ENCODE measurements at regions not wholly inside any gene's neighbourhood (a gene's known extent, or its start where the extent isn't known, plus 50 kb on each side); places are given as distances from the start of the nearest gene placed in this dataset.
"Not testable (repeated sequence)": the region's sequence is repeated elsewhere in the genome, so short reads cannot be mapped to it uniquely, and the experiment has no call there.

- TF ChIP-seq EZH2 (IDR thresholded peaks at IDR 0.05), result no peak
- TF ChIP-seq CTCF (IDR thresholded peaks at IDR 0.05), result no peak
- TF ChIP-seq EZH2phosphoT487 (IDR thresholded peaks at IDR 0.05), result no peak
- Histone ChIP-seq H3K27ac (no peak overlapping the region), H3K4me2 (no peak overlapping the region), H3K79me2 (ENCODE audit: low read depth) (no peaks in the 10 kb centered on the region), H3F3A (ENCODE audit: low read depth) (no peaks in the 10 kb centered on the region), H2AFZ (replicated peaks) (no peak overlapping the region), H3K4me3 (no peak overlapping the region), H3K4me1 (no peaks in the 10 kb centered on the region), H3K27me3 (no peaks in the 10 kb centered on the region), H3K36me3 (no peaks in the 10 kb centered on the region), H3K9ac (no peak overlapping the region), H3K9me3 (ENCODE audit: low read depth) (no peaks in the 10 kb centered on the region), H4K20me1 (ENCODE audit: low read depth) (no peaks in the 10 kb centered on the region)
- Mint-ChIP-seq H3K27ac (no peak overlapping the region), H3K4me3 (no peak overlapping the region), H3K9me3 (peaks cover 15% of the 10 kb centered on the region), H3K4me1 (no peaks in the 10 kb centered on the region), H3K36me3 (no peaks in the 10 kb centered on the region), H3K27me3 (ENCODE audit: insufficient read depth, low read depth) (peaks cover 2% of the 10 kb centered on the region)
- no peak for DNase-seq (ENCODE audit: low spot score)
Measured at GRCh38 chr4:187732524-187732923, 263.0 kb upstream of the ZFP42 start.

DNA sequence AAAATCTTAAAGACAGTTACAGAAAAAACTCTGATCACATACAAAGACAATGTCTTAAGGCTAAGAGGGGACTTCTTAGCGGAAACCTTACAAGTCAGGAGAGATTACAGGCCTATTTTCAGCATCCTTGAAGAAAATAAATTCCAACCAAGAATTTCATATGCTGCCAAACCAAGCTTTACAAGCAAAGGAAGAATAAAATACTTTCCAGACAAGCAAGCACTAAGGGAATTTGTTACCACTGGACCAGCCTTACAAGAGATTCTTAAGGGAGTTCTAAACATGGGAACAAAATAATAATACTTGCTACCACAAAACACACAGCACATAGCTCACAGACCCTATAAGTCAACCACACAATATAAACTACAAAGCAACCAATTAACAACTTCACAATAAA is 255.8 kb upstream of the ZFP42 start:
- Mint-ChIP-seq H3K4me1 (no peaks in the 10 kb centered on the region), H3K36me3 (no peaks in the 10 kb centered on the region), H3K9me3 (peaks cover 25% of the 10 kb centered on the region), H3K27me3 (ENCODE audit: insufficient read depth, low read depth) (no peaks in the 10 kb centered on the region), H3K27ac (no peak overlapping the region), H3K4me3 (no peak overlapping the region)
- no peaks in the 10 kb centered on the region for H3K36me3 ChIP-seq
- no peaks in the 10 kb centered on the region for H4K20me1 ChIP-seq (ENCODE audit: low read depth)
- no peaks in the 10 kb centered on the region for H3K79me2 ChIP-seq (ENCODE audit: low read depth)
- H2AFZ ChIP-seq (replicated peaks), result no peak overlapping the region
- H3K4me3 ChIP-seq, result no peak overlapping the region
- H3K4me2 ChIP-seq, result no peak overlapping the region
- no peaks in the 10 kb centered on the region for H3K27me3 ChIP-seq
- H3K9me3 ChIP-seq (ENCODE audit: low read depth), result no peaks in the 10 kb centered on the region
- DNase-seq (ENCODE audit: low spot score), result no peak
- TF ChIP-seq EZH2 (IDR thresholded peaks at IDR 0.05), result no peak
- no peak for TF ChIP-seq EZH2phosphoT487 (IDR thresholded peaks at IDR 0.05)
- no peak for TF ChIP-seq CTCF (IDR thresholded peaks at IDR 0.05)
- H3K4me1 ChIP-seq, result no peaks in the 10 kb centered on the region
- H3K9ac ChIP-seq, result no peak overlapping the region
- H3F3A ChIP-seq (ENCODE audit: low read depth), result no peaks in the 10 kb centered on the region
- H3K27ac ChIP-seq, result no peak overlapping the region

GRCh38 chr4:187744911-187745310 is 250.7 kb upstream of the ZFP42 start:
- H3F3A ChIP-seq (ENCODE audit: low read depth), result no peaks in the 10 kb centered on the region
- no peak overlapping the region for H3K27ac Mint-ChIP-seq
- no peak overlapping the region for H3K4me2 ChIP-seq
- no peak for DNase-seq (ENCODE audit: low spot score)
- H3K27ac ChIP-seq, result no peak overlapping the region
- no peak for TF ChIP-seq EZH2phosphoT487 (IDR thresholded peaks at IDR 0.05)
- no peak for TF ChIP-seq EZH2 (IDR thresholded peaks at IDR 0.05)
- no peak for TF ChIP-seq CTCF (IDR thresholded peaks at IDR 0.05)
- H3K27me3 ChIP-seq, result no peaks in the 10 kb centered on the region
- no peak overlapping the region for H3K4me3 Mint-ChIP-seq
- H3K4me1 ChIP-seq, result no peaks in the 10 kb centered on the region
- no peak overlapping the region for H3K4me3 ChIP-seq
- no peaks in the 10 kb centered on the region for H3K79me2 ChIP-seq (ENCODE audit: low read depth)
- no peaks in the 10 kb centered on the region for H3K9me3 ChIP-seq (ENCODE audit: low read depth)
- H3K36me3 Mint-ChIP-seq, result no peaks in the 10 kb centered on the region
- H2AFZ ChIP-seq (replicated peaks), result no peak overlapping the region
- no peak overlapping the region for H3K9ac ChIP-seq
- H3K36me3 ChIP-seq, result no peaks in the 10 kb centered on the region
- peaks cover 14% of the 10 kb centered on the region for H3K9me3 Mint-ChIP-seq
- no peaks in the 10 kb centered on the region for H3K27me3 Mint-ChIP-seq (ENCODE audit: insufficient read depth, low read depth)
- H3K4me1 Mint-ChIP-seq, result no peaks in the 10 kb centered on the region
- no peaks in the 10 kb centered on the region for H4K20me1 ChIP-seq (ENCODE audit: low read depth)

DNA sequence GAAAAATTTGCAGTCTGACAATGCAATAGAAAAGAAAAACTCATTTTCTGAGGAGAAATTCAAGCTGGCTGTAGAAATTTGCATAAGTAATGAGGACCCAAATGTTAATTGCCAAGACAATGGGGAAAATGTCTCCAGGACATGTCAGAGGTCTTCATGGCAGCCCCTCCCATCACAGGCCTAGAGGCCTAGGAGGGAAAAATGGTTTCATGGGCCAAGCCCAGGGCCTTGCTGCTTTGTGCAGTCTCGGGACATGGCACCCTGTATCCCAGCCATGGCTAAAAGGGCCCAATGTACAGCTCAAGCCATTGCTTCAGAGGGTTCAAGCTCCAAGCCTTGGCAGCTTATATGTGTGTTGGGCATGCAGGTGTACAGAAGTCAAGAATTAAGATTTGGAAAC is 244.9 kb upstream of the ZFP42 start:
- H3K4me3 Mint-ChIP-seq; H3K27me3 Mint-ChIP-seq (ENCODE audit: insufficient read depth, low read depth); H3F3A ChIP-seq (ENCODE audit: low read depth); H3K9ac ChIP-seq; DNase-seq (ENCODE audit: low spot score); H3K4me1 ChIP-seq; H3K36me3 Mint-ChIP-seq; H2AFZ ChIP-seq (replicated peaks); H3K27ac ChIP-seq; H3K79me2 ChIP-seq (ENCODE audit: low read depth); H3K27ac Mint-ChIP-seq; H3K4me2 ChIP-seq; H3K9me3 ChIP-seq (ENCODE audit: low read depth); H4K20me1 ChIP-seq (ENCODE audit: low read depth); H3K4me3 ChIP-seq; H3K36me3 ChIP-seq; H3K27me3 ChIP-seq; H3K4me1 Mint-ChIP-seq: not testable (repeated sequence)
- H3K9me3 Mint-ChIP-seq, result peaks cover 10% of the 10 kb centered on the region

Measured in neural progenitor cell (in vitro differentiated cells).